AG09309 (cell line): ENCODE measurements at regions not wholly inside any gene's neighbourhood (a gene's known extent, or its start where the extent isn't known, plus 50 kb on each side); places are given as distances from the start of the nearest gene placed in this dataset.

Experiments used
- DNase-seq: peaks from one replicate; pipeline ENCODE4 v3.0.0-alpha.2; 2010; ENCODE audit warnings: low read depth
- H3K4me3 ChIP-seq: 2 replicates; pipeline ENCODE4 v1.5.1; 2011; ENCODE audit warnings: mild to moderate bottlenecking, low read depth, low read length, moderate library complexity; ENCODE audit not compliant: control insufficient read depth
- CTCF ChIP-seq: IDR thresholded peaks from 2 replicates; pipeline ENCODE4 v1.5.1; 2011; ENCODE audit warnings: mild to moderate bottlenecking, low read depth, low read length, inconsistent platforms; ENCODE audit not compliant: insufficient read depth, control insufficient read depth; ENCODE audit errors: missing control alignments

DNA sequence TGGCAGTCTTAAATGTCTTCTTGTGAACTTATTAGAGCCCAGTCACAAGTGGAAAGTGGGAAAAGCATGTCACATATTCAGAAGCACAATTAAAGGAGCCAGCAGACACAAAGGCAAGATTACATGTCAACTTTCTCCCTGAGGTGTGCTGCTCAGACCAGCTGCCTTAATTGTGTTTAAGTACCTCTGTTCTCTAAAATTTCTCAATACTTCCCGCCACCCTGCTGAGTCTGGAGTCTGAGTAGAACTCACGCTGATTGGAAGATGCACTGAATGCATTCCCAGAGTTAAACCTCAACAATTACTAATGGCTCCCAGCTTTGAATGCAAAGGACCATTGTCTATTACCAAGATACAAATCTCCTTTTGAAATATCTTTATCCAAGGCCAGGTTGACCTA lies 166.4 kb upstream of the COBL start:
- H3K4me3 ChIP-seq, result no peak overlapping the region
- no peak for TF ChIP-seq CTCF
- no peak for DNase-seq

GRCh38 chr7:51481421-51481820 lies 164.8 kb upstream of the COBL start:
- no peak for TF ChIP-seq CTCF
- no peak for DNase-seq
- no peak overlapping the region for H3K4me3 ChIP-seq

DNA sequence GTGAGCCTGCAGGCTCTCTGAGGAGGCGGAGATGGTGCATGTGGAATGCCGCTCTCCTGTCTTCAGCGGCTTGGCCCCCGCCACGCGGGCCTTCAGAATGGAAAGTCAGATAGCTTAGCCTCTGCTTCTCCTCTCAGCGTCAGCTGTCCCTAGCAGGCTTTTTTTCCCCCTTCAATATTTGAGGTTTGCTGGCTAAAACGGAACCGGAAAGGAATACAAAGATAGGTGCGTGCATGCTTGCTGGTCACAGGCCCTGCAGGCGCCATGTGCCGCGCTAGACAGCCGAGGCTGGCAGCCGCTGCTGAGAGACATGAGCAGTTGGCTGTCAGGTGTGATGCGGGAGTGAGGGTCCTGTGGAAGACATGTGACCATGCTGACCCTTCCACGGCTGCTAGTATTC lies 161.2 kb upstream of the COBL start:
- no peak for TF ChIP-seq CTCF
- DNase-seq, result no peak

DNA sequence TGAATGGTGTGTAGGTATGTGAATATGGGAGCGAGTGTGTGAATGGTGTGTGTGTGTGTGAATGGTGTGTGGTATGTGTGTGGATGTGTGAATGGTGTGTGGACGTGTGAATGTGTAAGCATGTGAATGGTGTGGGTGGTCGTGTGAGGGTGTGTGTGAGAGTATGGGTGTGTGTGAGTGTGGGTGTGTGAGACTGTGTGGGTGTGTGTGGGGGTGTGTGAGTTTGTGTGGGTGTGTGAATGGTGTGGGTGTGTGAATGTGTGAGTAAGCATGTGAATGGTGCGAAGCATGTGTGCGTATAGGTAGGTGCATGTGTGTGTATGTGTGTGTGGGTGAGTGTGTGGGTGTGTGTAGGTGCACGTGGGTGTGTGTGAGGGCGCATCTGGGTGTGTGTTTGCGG lies 160.7 kb upstream of the COBL start:
- no peak for TF ChIP-seq CTCF
- H3K4me3 ChIP-seq, result no peak overlapping the region
- DNase-seq, result no peak

More for the DNA sequence above, 161.2 kb upstream of the COBL start:
- no peak overlapping the region for H3K4me3 ChIP-seq

- no peak for TF ChIP-seq CTCF
- no peak overlapping the region for H3K4me3 ChIP-seq
- DNase-seq, result no peak
Observed at GRCh38 chr7:51476026-51476425, 159.4 kb upstream of the COBL start.

DNA sequence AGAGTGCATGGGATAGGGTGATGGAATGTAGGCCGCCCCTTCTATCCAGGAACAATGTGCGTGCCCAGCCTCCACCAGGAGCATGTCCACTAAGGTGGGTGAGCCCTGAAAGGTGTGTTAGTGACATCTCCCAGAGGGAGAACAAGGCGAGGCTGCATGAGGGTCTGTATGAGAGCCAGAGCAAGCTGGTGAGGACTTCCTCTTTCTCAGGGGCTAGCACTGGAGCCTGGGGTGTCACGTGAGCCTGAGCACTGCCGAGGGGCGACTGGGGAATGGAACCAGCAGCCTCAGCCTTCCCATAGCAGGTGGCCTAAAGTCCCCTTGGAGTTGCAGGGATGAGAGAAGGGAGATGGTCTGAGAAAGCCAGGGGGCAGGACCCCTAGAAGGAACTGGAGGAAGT lies 156.3 kb upstream of the COBL start:
- no peak for DNase-seq
- TF ChIP-seq CTCF, result no peak
- H3K4me3 ChIP-seq, result no peak overlapping the region

- H3K4me3 ChIP-seq, result no peak overlapping the region
- no peak for DNase-seq
- no peak for TF ChIP-seq CTCF
Observed at GRCh38 chr7:51471981-51472296, 155.3 kb upstream of the COBL start.
